ENCODE measurements at regions not wholly inside any gene's neighbourhood (a gene's known extent, or its start where the extent isn't known, plus 50 kb on each side); places are given as distances from the start of the nearest gene placed in this dataset.

GRCh38 chr4:11543706-11544105 lies 115.0 kb upstream of the HS3ST1 start:
- intact Hi-C loops (cut with micrococcal nuclease), result no loop called here
- DNase-seq, result peak; percentile 17
- peak overlapping the region; percentile 25 for H2AFZ ChIP-seq (ENCODE audit: insufficient read depth, low read depth, low read length, poor library complexity, severe bottlenecking)
- peaks cover 0 to 8% of the 10 kb centered on the region in 2 donors for H3K4me1 ChIP-seq (ENCODE audit: control insufficient read depth in 2 of 2, insufficient read depth in 2 of 2, low read length in 2 of 2)
- H3K36me3 ChIP-seq (replicated peaks in 1 of 2; ENCODE audit: control extremely low read depth in 1 of 2, control insufficient read depth in 1 of 2, extremely low read depth in 1 of 2, insufficient read depth in 2 of 2, low read length in 1 of 2), result no peaks in the 10 kb centered on the region
- no peak overlapping the region for H3K27ac ChIP-seq (ENCODE audit: low read length in 2 of 2)
- H3K4me1 Mint-ChIP-seq, result peaks cover 13% of the 10 kb centered on the region
- H4K20me1 ChIP-seq (ENCODE audit: control insufficient read depth, insufficient read depth, low read length, poor library complexity, severe bottlenecking), result no peaks in the 10 kb centered on the region
- H3K4me2 ChIP-seq (replicated peaks; ENCODE audit: low read depth, low read length, poor library complexity, severe bottlenecking), result no peak overlapping the region
- ChIA-PET CTCF (no interaction called here), POLR2A (no interaction called here)
- TF ChIP-seq EZH2 (IDR thresholded peaks at IDR 0.05; ENCODE audit: borderline replicate concordance, insufficient read depth, low read depth, low read length, poor library complexity, severe bottlenecking) (no peak), CTCF (IDR thresholded peaks at IDR 0.05) (no peak)
- no peak overlapping the region for H3K9ac ChIP-seq (ENCODE audit: low read length)
- no peaks in the 10 kb centered on the region for H3K9me3 Mint-ChIP-seq (ENCODE audit: insufficient read depth)
- no peaks in the 10 kb centered on the region for H3K27me3 ChIP-seq (replicated peaks in 1 of 4; ENCODE audit: control extremely low read depth in 1 of 4, control insufficient read depth in 3 of 4, insufficient read depth in 4 of 4, low read length in 3 of 4)
- no peak overlapping the region for H3K27ac Mint-ChIP-seq
- no peaks in the 10 kb centered on the region for H3K9me3 ChIP-seq (ENCODE audit: control extremely low read depth in 1 of 3, control insufficient read depth in 2 of 3, insufficient read depth in 1 of 3, low read length in 2 of 3)
- no peak overlapping the region for H3K4me3 Mint-ChIP-seq
- no CpG with 5 or more reads among the region's 2 CpGs for WGBS (ENCODE audit: insufficient coverage)
- peaks cover 10% of the 10 kb centered on the region for H3K27me3 Mint-ChIP-seq
- H3K4me3 ChIP-seq (ENCODE audit: control extremely low read depth in 1 of 5, extremely low read depth in 1 of 5, insufficient read depth in 1 of 5, low read depth in 2 of 5, low read length in 4 of 5), result no peak overlapping the region
- peak; percentile 51 for ATAC-seq (ENCODE audit: low read depth)
- no peaks in the 10 kb centered on the region for H3K79me2 ChIP-seq (ENCODE audit: control insufficient read depth, insufficient read depth, low read length)

GRCh38 chr4:11542952-11543351 lies 114.3 kb upstream of the HS3ST1 start:
- ATAC-seq (ENCODE audit: low read depth) (no peak), DNase-seq (no peak)
- Mint-ChIP-seq H3K9me3 (ENCODE audit: insufficient read depth) (no peaks in the 10 kb centered on the region), H3K27me3 (peaks cover 5% of the 10 kb centered on the region), H3K27ac (no peak overlapping the region), H3K4me3 (no peak overlapping the region), H3K4me1 (peaks cover 19% of the 10 kb centered on the region)
- H3K4me1 ChIP-seq (ENCODE audit: control insufficient read depth in 2 of 2, insufficient read depth in 2 of 2, low read length in 2 of 2), result peaks cover 5 to 15% of the 10 kb centered on the region in 2 donors
- no peaks in the 10 kb centered on the region for H3K79me2 ChIP-seq (ENCODE audit: control insufficient read depth, insufficient read depth, low read length)
- no peak overlapping the region for H3K27ac ChIP-seq (ENCODE audit: low read length in 2 of 2)
- no peak overlapping the region for H3K4me2 ChIP-seq (replicated peaks; ENCODE audit: low read depth, low read length, poor library complexity, severe bottlenecking)
- no peaks in the 10 kb centered on the region for H3K27me3 ChIP-seq (replicated peaks in 1 of 4; ENCODE audit: control extremely low read depth in 1 of 4, control insufficient read depth in 3 of 4, insufficient read depth in 4 of 4, low read length in 3 of 4)
- no peak for TF ChIP-seq CTCF (IDR thresholded peaks at IDR 0.05)
- POLR2A ChIA-PET, result no interaction called here
- CTCF ChIA-PET, result no interaction called here
- H2AFZ ChIP-seq (ENCODE audit: insufficient read depth, low read depth, low read length, poor library complexity, severe bottlenecking), result no peak overlapping the region
- H4K20me1 ChIP-seq (ENCODE audit: control insufficient read depth, insufficient read depth, low read length, poor library complexity, severe bottlenecking), result no peaks in the 10 kb centered on the region
- no peaks in the 10 kb centered on the region for H3K9me3 ChIP-seq (ENCODE audit: control extremely low read depth in 1 of 3, control insufficient read depth in 2 of 3, insufficient read depth in 1 of 3, low read length in 2 of 3)
- H3K4me3 ChIP-seq (ENCODE audit: control extremely low read depth in 1 of 5, extremely low read depth in 1 of 5, insufficient read depth in 1 of 5, low read depth in 2 of 5, low read length in 4 of 5), result no peak overlapping the region
- no peaks in the 10 kb centered on the region for H3K36me3 ChIP-seq (replicated peaks in 1 of 2; ENCODE audit: control extremely low read depth in 1 of 2, control insufficient read depth in 1 of 2, extremely low read depth in 1 of 2, insufficient read depth in 2 of 2, low read length in 1 of 2)
- intact Hi-C loops (cut with micrococcal nuclease), result no loop called here
- no CpG with 5 or more reads among the region's 2 CpGs for WGBS (ENCODE audit: insufficient coverage)
- no peak overlapping the region for H3K9ac ChIP-seq (ENCODE audit: low read length)

Data from B cell (primary cell).